ENCODE measurements at regions not wholly inside any gene's neighbourhood (a gene's known extent, or its start where the extent isn't known, plus 50 kb on each side); places are given as distances from the start of the nearest gene placed in this dataset.

DNA sequence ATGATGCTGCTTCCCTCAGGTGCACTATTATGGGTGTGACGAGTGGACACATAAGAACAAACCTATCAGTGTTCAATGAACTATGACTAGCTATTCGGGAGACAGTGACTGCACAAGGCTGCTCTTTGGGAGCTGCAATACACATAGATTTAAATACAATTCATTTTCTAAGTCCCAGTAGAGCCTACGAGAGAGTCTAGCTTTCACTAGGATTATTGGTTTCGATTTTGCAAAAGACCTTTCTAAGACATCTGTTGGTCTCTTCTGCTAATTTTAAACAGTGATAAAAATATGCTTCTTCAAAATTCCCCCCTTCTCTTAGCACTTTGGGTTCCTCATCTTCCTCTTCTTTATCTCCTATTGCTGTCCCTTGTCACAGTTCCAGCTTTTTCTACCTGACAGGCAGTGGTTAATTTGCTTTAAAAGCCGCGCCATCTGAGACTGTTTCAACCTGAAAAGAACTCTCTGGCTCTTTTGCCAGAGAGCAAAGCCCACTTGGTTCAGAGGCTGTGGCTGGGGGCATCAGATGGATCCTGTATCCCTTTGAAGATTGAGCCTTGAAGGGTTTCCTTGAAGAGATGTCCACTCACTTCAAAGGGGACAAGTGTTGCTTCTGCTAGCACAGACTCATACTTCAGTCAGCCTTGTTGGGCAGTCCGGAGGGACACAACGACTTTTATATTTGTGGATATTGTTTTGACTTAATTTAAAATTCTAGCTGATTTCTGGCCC lies 241.5 kb downstream of the MAN2A1 start:
- TF ChIP-seq, protein P1, sequence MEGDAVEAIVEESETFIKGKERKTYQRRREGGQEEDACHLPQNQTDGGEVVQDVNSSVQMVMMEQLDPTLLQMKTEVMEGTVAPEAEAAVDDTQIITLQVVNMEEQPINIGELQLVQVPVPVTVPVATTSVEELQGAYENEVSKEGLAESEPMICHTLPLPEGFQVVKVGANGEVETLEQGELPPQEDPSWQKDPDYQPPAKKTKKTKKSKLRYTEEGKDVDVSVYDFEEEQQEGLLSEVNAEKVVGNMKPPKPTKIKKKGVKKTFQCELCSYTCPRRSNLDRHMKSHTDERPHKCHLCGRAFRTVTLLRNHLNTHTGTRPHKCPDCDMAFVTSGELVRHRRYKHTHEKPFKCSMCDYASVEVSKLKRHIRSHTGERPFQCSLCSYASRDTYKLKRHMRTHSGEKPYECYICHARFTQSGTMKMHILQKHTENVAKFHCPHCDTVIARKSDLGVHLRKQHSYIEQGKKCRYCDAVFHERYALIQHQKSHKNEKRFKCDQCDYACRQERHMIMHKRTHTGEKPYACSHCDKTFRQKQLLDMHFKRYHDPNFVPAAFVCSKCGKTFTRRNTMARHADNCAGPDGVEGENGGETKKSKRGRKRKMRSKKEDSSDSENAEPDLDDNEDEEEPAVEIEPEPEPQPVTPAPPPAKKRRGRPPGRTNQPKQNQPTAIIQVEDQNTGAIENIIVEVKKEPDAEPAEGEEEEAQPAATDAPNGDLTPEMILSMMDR (IDR thresholded peaks at IDR 0.05; ENCODE audit: unreplicated experiment), result no peak
- no TSS peak for BruUV-seq (replicated peaks)
- Mint-ChIP-seq H3K9me3 (ENCODE audit: low read depth, unreplicated experiment) (no peaks in the 10 kb centered on the region), H3K27ac (ENCODE audit: unreplicated experiment) (no peak overlapping the region), H3K36me3 (ENCODE audit: insufficient read depth, unreplicated experiment) (no peaks in the 10 kb centered on the region), H3K4me1 (ENCODE audit: low read depth, unreplicated experiment) (no peaks in the 10 kb centered on the region), H3K4me3 (ENCODE audit: low read depth, unreplicated experiment) (no peak overlapping the region), H3K27me3 (ENCODE audit: unreplicated experiment) (no peaks in the 10 kb centered on the region)
- DNase-seq, result no peak
- CTCF ChIA-PET, result no interaction called here
- intact Hi-C loops (cut with micrococcal nuclease; ENCODE audit: unreplicated experiment), result no loop called here

- no peaks in the 10 kb centered on the region for H3K4me1 Mint-ChIP-seq (ENCODE audit: low read depth, unreplicated experiment)
- H3K36me3 Mint-ChIP-seq (ENCODE audit: insufficient read depth, unreplicated experiment), result no peaks in the 10 kb centered on the region
- intact Hi-C loops (cut with micrococcal nuclease; ENCODE audit: unreplicated experiment), result no loop called here
- CTCF ChIA-PET, result no interaction called here
- no TSS peak for BruUV-seq (replicated peaks)
- H3K4me3 Mint-ChIP-seq (ENCODE audit: low read depth, unreplicated experiment), result no peak overlapping the region
- no peaks in the 10 kb centered on the region for H3K27me3 Mint-ChIP-seq (ENCODE audit: unreplicated experiment)
- no peak overlapping the region for H3K27ac Mint-ChIP-seq (ENCODE audit: unreplicated experiment)
- TF ChIP-seq, protein P1 (IDR thresholded peaks at IDR 0.05; ENCODE audit: unreplicated experiment), result no peak
- no peak for DNase-seq
- H3K9me3 Mint-ChIP-seq (ENCODE audit: low read depth, unreplicated experiment), result peaks cover 4% of the 10 kb centered on the region
Measured at GRCh38 chr5:109935833-109936490, 246.2 kb downstream of the MAN2A1 start.

GRCh38 chr5:109936996-109937395 lies 247.3 kb downstream of the MAN2A1 start:
- CTCF ChIA-PET, result no interaction called here
- H3K27me3 Mint-ChIP-seq (ENCODE audit: unreplicated experiment), result no peaks in the 10 kb centered on the region
- no TSS peak for BruUV-seq (replicated peaks)
- no peak overlapping the region for H3K4me3 Mint-ChIP-seq (ENCODE audit: low read depth, unreplicated experiment)
- intact Hi-C loops (cut with micrococcal nuclease; ENCODE audit: unreplicated experiment), result no loop called here
- H3K36me3 Mint-ChIP-seq (ENCODE audit: insufficient read depth, unreplicated experiment), result no peaks in the 10 kb centered on the region
- H3K27ac Mint-ChIP-seq (ENCODE audit: unreplicated experiment), result no peak overlapping the region
- H3K4me1 Mint-ChIP-seq (ENCODE audit: low read depth, unreplicated experiment), result no peaks in the 10 kb centered on the region
- TF ChIP-seq, protein P1 (IDR thresholded peaks at IDR 0.05; ENCODE audit: unreplicated experiment), result no peak
- no peak for DNase-seq
- peaks cover 4% of the 10 kb centered on the region for H3K9me3 Mint-ChIP-seq (ENCODE audit: low read depth, unreplicated experiment)

DNA sequence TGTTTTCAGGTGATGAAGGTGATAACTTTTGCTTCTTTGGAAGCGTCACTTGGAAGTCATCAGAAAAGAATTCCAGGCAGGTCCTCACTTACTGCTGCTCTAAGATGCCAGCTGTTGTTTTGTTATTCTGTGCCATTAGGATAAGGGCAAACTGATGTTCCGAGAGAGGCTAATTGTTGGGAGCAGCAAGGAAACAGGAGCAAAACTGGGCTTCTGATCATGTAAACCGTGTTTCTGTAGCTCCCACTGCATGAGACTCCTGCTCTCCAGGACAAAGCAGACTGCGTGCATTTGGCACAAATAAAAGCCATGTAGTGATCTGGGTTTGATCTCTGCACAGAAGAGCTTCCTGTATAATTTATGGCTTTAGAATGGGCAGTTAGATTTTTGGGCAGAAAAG lies 248.2 kb downstream of the MAN2A1 start:
- TF ChIP-seq, protein P1 (IDR thresholded peaks at IDR 0.05; ENCODE audit: unreplicated experiment), result no peak
- no peak overlapping the region for H3K27ac Mint-ChIP-seq (ENCODE audit: unreplicated experiment)
- H3K4me3 Mint-ChIP-seq (ENCODE audit: low read depth, unreplicated experiment), result no peak overlapping the region
- no peaks in the 10 kb centered on the region for H3K4me1 Mint-ChIP-seq (ENCODE audit: low read depth, unreplicated experiment)
- no peaks in the 10 kb centered on the region for H3K36me3 Mint-ChIP-seq (ENCODE audit: insufficient read depth, unreplicated experiment)
- intact Hi-C loops (cut with micrococcal nuclease; ENCODE audit: unreplicated experiment), result no loop called here
- no peak for DNase-seq
- H3K9me3 Mint-ChIP-seq (ENCODE audit: low read depth, unreplicated experiment), result peaks cover 4% of the 10 kb centered on the region
- no TSS peak for BruUV-seq (replicated peaks)
- H3K27me3 Mint-ChIP-seq (ENCODE audit: unreplicated experiment), result no peaks in the 10 kb centered on the region
- CTCF ChIA-PET, result no interaction called here

Measured in Calu3 (cell line).